DLD1 (cell line): ENCODE measurements at regions not wholly inside any gene's neighbourhood (a gene's known extent, or its start where the extent isn't known, plus 50 kb on each side); places are given as distances from the start of the nearest gene placed in this dataset.

ENCODE experiments used
- in situ Hi-C: cut with HindIII; loops from 2 replicates; pipeline ENCODE4 v1.10.0; 2017; ENCODE audit warnings: low sequenced_read_pairs

GRCh38 chr2:22850310-22850709 is 534.7 kb upstream of the KLHL29 start:
- in situ Hi-C loops: no loop called here

- in situ Hi-C loops: no loop called here
Measured at GRCh38 chr2:22854588-22854987, 530.4 kb upstream of the KLHL29 start.

GRCh38 chr2:22855081-22855480 is 529.9 kb upstream of the KLHL29 start:
- in situ Hi-C loops: no loop called here

- in situ Hi-C loops: no loop called here
Measured at GRCh38 chr2:22855761-22856184, 529.2 kb upstream of the KLHL29 start.

GRCh38 chr2:22867973-22868372 is 517.0 kb upstream of the KLHL29 start:
- in situ Hi-C loops: no loop called here

- in situ Hi-C loops: no loop called here
Measured at GRCh38 chr2:22878121-22878520, 506.9 kb upstream of the KLHL29 start.

GRCh38 chr2:22879009-22879863 is 505.7 kb upstream of the KLHL29 start:
- in situ Hi-C loops: no loop called here

- in situ Hi-C loops: no loop called here
Measured at GRCh38 chr2:22880161-22880560, 504.8 kb upstream of the KLHL29 start.

- in situ Hi-C loops: no loop called here
Measured at GRCh38 chr2:22882011-22882410, 503.0 kb upstream of the KLHL29 start.

- in situ Hi-C loops: no loop called here
Measured at GRCh38 chr2:22882643-22883042, 502.3 kb upstream of the KLHL29 start.

GRCh38 chr2:22883054-22883453 is 501.9 kb upstream of the KLHL29 start:
- in situ Hi-C loops: no loop called here

- in situ Hi-C loops: no loop called here
Measured at GRCh38 chr2:22885245-22885644, 499.7 kb upstream of the KLHL29 start.

- in situ Hi-C loops: no loop called here
Measured at GRCh38 chr2:22887426-22887825, 497.6 kb upstream of the KLHL29 start.

- in situ Hi-C loops: no loop called here
Measured at GRCh38 chr2:22887845-22888244, 497.1 kb upstream of the KLHL29 start.

- in situ Hi-C loops: no loop called here
Measured at GRCh38 chr2:22890132-22890531, 494.8 kb upstream of the KLHL29 start.

- in situ Hi-C loops: no loop called here
Measured at GRCh38 chr2:22893761-22894517, 491.0 kb upstream of the KLHL29 start.

- in situ Hi-C loops: no loop called here
Measured at GRCh38 chr2:22894761-22895160, 490.2 kb upstream of the KLHL29 start.

- in situ Hi-C loops: no loop called here
Measured at GRCh38 chr2:22897428-22897827, 487.6 kb upstream of the KLHL29 start.

GRCh38 chr2:22900674-22901073 is 484.3 kb upstream of the KLHL29 start:
- in situ Hi-C loops: loop anchor here (25.0 kb wide), 1 partner anchor 212 kb away; no protein-coding TSS in a partner anchor

- in situ Hi-C loops: loop anchor here (25.0 kb wide), 1 partner anchor 211 kb away; no protein-coding TSS in a partner anchor
Measured at GRCh38 chr2:22901471-22902179, 483.4 kb upstream of the KLHL29 start.

- in situ Hi-C loops: loop anchor here (25.0 kb wide), 1 partner anchor 210 kb away; no protein-coding TSS in a partner anchor
Measured at GRCh38 chr2:22902180-22902550, 482.8 kb upstream of the KLHL29 start.
